Tibial artery (tissue), 4 donors: ENCODE measurements at regions not wholly inside any gene's neighbourhood (a gene's known extent, or its start where the extent isn't known, plus 50 kb on each side); places are given as distances from the start of the nearest gene placed in this dataset.
"Not testable (repeated sequence)": the region's sequence is repeated elsewhere in the genome, so short reads cannot be mapped to it uniquely, and the experiment has no call there.

Experiments used
- DNase-seq, 2 donors: peaks; one replicate each; pipeline ENCODE4 v3.0.0-alpha.2; 2019
- H3K27ac ChIP-seq, 2 donors: fragments of 200-600 bp; sonication (generic) in 1 of 2; 1 replicate in 1 of 2; 2 replicates in 1 of 2; pipeline ENCODE4 v1.5.1; 2018 to 2019; ENCODE audit warnings: mild to moderate bottlenecking in 1 of 2
- H3K27me3 ChIP-seq, 2 donors: fragments of 200-600 bp; sonication (generic) in 1 of 2; one replicate each; pipeline versions ENCODE4 v1.5.1 to v1.6.0; 2016 to 2019
- H3K36me3 ChIP-seq, 3 donors: fragments of 200-600 bp; sonication (generic) in 2 of 3; one replicate each; pipeline ENCODE4 v1.5.1; 2016 to 2019; ENCODE audit warnings: mild to moderate bottlenecking in 2 of 3
- H3K4me1 ChIP-seq, 4 donors: fragments of 200-600 bp; sonication (generic) in 2 of 4; 1 replicate in 3 of 4; 2 replicates in 1 of 4; pipeline ENCODE4 v1.5.1; 2016 to 2019
- H3K4me3 ChIP-seq, 2 donors: fragments of 200-600 bp; sonication (generic) in 1 of 2; 1 replicate in 1 of 2; 2 replicates in 1 of 2; pipeline ENCODE4 v1.5.1; 2018 to 2019; ENCODE audit warnings: mild to moderate bottlenecking in 2 of 2
- H3K9me3 ChIP-seq, 3 donors: fragments of 200-600 bp; sonication (generic) in 1 of 3; one replicate each; pipeline ENCODE4 v1.5.1; 2016 to 2019
- intact Hi-C: fragments of 100-400 bp; cut with DNase I; formaldehyde crosslinking; loops from one replicate; pipeline ENCODE4 v1.15.0; 2023; ENCODE audit warnings: low total_unique reads
- TF ChIP-seq, protein P1 (sequence below), 2 experiments: fragments of 200-600 bp in 1 of 2; fragments of 450-650 bp in 1 of 2; IDR thresholded peaks; one replicate each; pipeline ENCODE4 v1.5.1; 2017 to 2019; ENCODE audit warnings: antibody characterized with exemption in 2 of 2, mild to moderate bottlenecking in 1 of 2, moderate library complexity in 1 of 2

- H3K4me1 ChIP-seq, result no peaks in the 10 kb centered on the region
- H3K27ac ChIP-seq, result no peak overlapping the region
- no peak overlapping the region for H3K4me3 ChIP-seq
- no peaks in the 10 kb centered on the region for H3K36me3 ChIP-seq
- no peaks in the 10 kb centered on the region for H3K27me3 ChIP-seq
- DNase-seq, result no peak
- no peaks in the 10 kb centered on the region for H3K9me3 ChIP-seq
- TF ChIP-seq, protein P1, sequence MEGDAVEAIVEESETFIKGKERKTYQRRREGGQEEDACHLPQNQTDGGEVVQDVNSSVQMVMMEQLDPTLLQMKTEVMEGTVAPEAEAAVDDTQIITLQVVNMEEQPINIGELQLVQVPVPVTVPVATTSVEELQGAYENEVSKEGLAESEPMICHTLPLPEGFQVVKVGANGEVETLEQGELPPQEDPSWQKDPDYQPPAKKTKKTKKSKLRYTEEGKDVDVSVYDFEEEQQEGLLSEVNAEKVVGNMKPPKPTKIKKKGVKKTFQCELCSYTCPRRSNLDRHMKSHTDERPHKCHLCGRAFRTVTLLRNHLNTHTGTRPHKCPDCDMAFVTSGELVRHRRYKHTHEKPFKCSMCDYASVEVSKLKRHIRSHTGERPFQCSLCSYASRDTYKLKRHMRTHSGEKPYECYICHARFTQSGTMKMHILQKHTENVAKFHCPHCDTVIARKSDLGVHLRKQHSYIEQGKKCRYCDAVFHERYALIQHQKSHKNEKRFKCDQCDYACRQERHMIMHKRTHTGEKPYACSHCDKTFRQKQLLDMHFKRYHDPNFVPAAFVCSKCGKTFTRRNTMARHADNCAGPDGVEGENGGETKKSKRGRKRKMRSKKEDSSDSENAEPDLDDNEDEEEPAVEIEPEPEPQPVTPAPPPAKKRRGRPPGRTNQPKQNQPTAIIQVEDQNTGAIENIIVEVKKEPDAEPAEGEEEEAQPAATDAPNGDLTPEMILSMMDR (IDR thresholded peaks at IDR 0.05), result no peak
- intact Hi-C loops, result no loop called here
Measured at GRCh38 chr13:67464154-67464553, 234.0 kb upstream of the PCDH9 start.

DNA sequence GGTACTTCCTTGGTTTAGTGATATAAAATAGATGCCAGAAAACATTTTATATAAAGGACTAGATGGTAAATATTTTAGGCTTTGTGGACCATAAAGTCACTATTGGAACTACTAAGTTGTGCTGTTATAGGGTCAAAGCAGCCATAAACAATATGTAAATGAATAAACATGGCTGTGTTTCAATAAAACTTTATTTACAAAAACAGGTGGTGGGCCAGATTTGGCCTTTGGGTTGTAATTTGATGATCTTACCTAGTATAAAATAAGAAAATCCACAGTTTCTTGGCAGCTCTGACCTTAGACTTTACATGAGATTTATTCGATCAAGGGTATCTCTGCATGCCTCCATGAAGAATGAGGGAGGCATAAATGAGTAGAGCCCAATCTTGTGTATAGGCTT, 232.0 kb upstream of the PCDH9 start:
- no peaks in the 10 kb centered on the region for H3K36me3 ChIP-seq
- no peak for DNase-seq
- H3K4me3 ChIP-seq, result no peak overlapping the region
- H3K4me1 ChIP-seq, result no peaks in the 10 kb centered on the region
- TF ChIP-seq, protein P1 (IDR thresholded peaks at IDR 0.05), result no peak
- no peak overlapping the region for H3K27ac ChIP-seq
- intact Hi-C loops, result no loop called here
- H3K27me3 ChIP-seq, result no peaks in the 10 kb centered on the region
- H3K9me3 ChIP-seq, result peaks cover 0 to 5% (median 0%) of the 10 kb centered on the region in 3 donors

DNA sequence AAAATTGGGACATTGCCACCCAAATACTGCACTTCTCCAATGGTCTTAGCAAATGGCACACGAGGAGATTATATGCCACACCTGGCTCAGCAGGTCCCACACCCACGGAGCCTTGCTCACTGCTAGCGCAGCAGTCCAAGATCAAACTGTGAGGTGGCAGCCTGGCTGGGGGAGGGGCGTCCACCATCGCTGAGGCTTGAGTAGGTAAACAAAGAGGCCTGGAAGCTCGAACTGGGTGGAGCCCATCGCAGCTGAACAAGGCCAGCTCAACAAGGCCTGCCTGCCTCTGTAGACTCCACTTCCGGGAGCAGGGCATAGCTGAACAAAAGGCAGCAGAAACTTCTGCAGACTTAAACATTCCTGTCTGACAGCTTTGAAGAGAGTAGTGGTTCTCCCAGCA, 222.4 kb upstream of the PCDH9 start:
- not testable (repeated sequence) for H3K27me3 ChIP-seq

GRCh38 chr13:67445436-67445835, 215.3 kb upstream of the PCDH9 start:
- intact Hi-C loops, result no loop called here
- no peaks in the 10 kb centered on the region for H3K36me3 ChIP-seq
- no peaks in the 10 kb centered on the region for H3K4me1 ChIP-seq
- H3K27ac ChIP-seq, result no peak overlapping the region
- no peak for DNase-seq
- no peak overlapping the region for H3K4me3 ChIP-seq
- no peaks in the 10 kb centered on the region for H3K9me3 ChIP-seq
- TF ChIP-seq, protein P1 (IDR thresholded peaks at IDR 0.05), result no peak
- H3K27me3 ChIP-seq, result no peaks in the 10 kb centered on the region

More for the DNA sequence above, 222.4 kb upstream of the PCDH9 start:
- H3K27ac ChIP-seq, DNase-seq, H3K4me1 ChIP-seq, H3K9me3 ChIP-seq, intact Hi-C loops, H3K36me3 ChIP-seq, H3K4me3 ChIP-seq: not testable (repeated sequence)

GRCh38 chr13:67443923-67444322, 213.8 kb upstream of the PCDH9 start:
- intact Hi-C loops, result no loop called here
- no peaks in the 10 kb centered on the region for H3K9me3 ChIP-seq
- no peak for DNase-seq
- no peak overlapping the region for H3K27ac ChIP-seq
- no peaks in the 10 kb centered on the region for H3K4me1 ChIP-seq
- no peaks in the 10 kb centered on the region for H3K27me3 ChIP-seq
- no peak overlapping the region for H3K4me3 ChIP-seq
- no peaks in the 10 kb centered on the region for H3K36me3 ChIP-seq
- TF ChIP-seq, protein P1 (IDR thresholded peaks at IDR 0.05), result no peak

DNA sequence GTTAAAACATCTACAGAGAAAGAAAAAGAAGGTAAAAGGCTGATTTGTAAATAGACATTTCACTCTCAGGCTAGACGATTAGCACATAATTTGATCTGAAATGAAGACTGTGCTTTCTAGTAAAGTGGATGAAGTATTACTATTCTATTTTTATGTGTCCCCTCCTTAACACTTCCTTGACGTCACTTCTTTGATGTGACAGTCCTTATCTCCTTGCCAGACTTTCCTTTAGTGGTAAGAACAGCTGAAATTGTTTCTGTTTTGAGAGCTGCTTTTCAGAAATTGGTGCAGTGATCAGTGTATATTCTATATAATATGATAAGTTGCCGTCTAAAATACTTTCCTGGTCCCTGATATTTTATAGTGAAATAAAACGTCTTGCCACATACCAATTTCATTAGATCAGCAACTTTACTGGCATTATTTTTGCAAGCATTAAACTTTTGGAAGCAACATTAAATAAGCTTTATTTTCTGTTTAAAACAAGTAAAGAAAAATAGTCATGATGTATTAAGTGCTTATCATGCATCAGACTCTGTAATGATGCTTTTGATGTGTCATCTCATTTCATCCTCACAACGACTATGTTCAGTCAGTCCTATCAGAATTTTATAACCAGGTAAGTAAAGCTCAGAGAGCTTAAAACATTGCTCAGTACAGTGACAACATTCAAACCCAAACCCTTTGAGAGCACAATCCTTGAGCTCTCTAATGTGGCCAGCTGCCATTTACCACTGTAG, 210.3 kb upstream of the PCDH9 start:
- Histone ChIP-seq H3K27ac (no peak overlapping the region), H3K36me3 (no peaks in the 10 kb centered on the region), H3K9me3 (no peaks in the 10 kb centered on the region), H3K4me1 (no peaks in the 10 kb centered on the region), H3K4me3 (no peak overlapping the region), H3K27me3 (no peaks in the 10 kb centered on the region)
- intact Hi-C loops, result no loop called here
- no peak for DNase-seq
- TF ChIP-seq, protein P1 (IDR thresholded peaks at IDR 0.05), result no peak
